ENCODE measurements at regions not wholly inside any gene's neighbourhood (a gene's known extent, or its start where the extent isn't known, plus 50 kb on each side); places are given as distances from the start of the nearest gene placed in this dataset.

DNA sequence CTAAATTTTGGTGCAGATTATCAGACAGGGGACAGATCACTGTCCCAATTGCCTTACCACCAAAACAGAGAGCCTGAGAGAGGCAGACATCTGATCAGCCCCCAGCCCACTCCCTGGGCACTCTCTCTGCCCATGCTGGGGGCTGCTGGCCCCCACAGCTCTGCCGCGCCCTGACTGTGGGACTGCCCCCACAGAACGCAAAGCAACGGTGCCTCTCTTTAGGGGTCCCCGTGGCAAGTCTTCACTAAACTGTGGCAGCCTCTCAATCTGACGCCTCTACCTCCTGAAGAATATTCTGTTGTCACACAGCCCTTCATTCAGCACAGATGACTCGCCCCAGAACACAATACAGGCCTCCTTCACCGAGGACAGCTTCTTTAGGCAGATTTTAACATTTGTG, 197.4 kb downstream of the ERCC6L2 start:
- TF ChIP-seq, protein P1, sequence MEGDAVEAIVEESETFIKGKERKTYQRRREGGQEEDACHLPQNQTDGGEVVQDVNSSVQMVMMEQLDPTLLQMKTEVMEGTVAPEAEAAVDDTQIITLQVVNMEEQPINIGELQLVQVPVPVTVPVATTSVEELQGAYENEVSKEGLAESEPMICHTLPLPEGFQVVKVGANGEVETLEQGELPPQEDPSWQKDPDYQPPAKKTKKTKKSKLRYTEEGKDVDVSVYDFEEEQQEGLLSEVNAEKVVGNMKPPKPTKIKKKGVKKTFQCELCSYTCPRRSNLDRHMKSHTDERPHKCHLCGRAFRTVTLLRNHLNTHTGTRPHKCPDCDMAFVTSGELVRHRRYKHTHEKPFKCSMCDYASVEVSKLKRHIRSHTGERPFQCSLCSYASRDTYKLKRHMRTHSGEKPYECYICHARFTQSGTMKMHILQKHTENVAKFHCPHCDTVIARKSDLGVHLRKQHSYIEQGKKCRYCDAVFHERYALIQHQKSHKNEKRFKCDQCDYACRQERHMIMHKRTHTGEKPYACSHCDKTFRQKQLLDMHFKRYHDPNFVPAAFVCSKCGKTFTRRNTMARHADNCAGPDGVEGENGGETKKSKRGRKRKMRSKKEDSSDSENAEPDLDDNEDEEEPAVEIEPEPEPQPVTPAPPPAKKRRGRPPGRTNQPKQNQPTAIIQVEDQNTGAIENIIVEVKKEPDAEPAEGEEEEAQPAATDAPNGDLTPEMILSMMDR (IDR thresholded peaks at IDR 0.05; ENCODE audit: borderline replicate concordance, extremely low read depth, low read length, poor library complexity, severe bottlenecking), result no peak
- no peak for TF ChIP-seq EZH2 (IDR thresholded peaks at IDR 0.05; ENCODE audit: borderline replicate concordance, low read depth, low read length, severe bottlenecking)

Measured in DND-41 (cell line).